Panc1 (cell line): ENCODE measurements at regions not wholly inside any gene's neighbourhood (a gene's known extent, or its start where the extent isn't known, plus 50 kb on each side); places are given as distances from the start of the nearest gene placed in this dataset.

Source experiments
- CTCF ChIP-seq: fragments of 450-650 bp; IDR thresholded peaks from 2 replicates; pipeline ENCODE4 v1.5.1; 2017; ENCODE audit warnings: mild to moderate bottlenecking
- POLR2AphosphoS5 ChIP-seq: IDR thresholded peaks from 2 replicates; pipeline ENCODE4 v1.6.1; 2012; ENCODE audit warnings: mild to moderate bottlenecking, low read depth, low read length, moderate library complexity
- REST ChIP-seq, 2 experiments: IDR thresholded peaks; 2 replicates each; pipeline ENCODE4 v1.6.1; 2011 to 2012; ENCODE audit warnings: low read depth in 2 of 2, control low read depth in 1 of 2, low read length in 1 of 2, mild to moderate bottlenecking in 1 of 2, moderate library complexity in 1 of 2; ENCODE audit not compliant: insufficient read depth in 1 of 2
- SIN3A ChIP-seq: IDR thresholded peaks from 2 replicates; pipeline ENCODE4 v1.6.1; 2012; ENCODE audit warnings: low read depth, mild to moderate bottlenecking, low read length, moderate library complexity, borderline replicate concordance; ENCODE audit not compliant: insufficient read depth

DNA sequence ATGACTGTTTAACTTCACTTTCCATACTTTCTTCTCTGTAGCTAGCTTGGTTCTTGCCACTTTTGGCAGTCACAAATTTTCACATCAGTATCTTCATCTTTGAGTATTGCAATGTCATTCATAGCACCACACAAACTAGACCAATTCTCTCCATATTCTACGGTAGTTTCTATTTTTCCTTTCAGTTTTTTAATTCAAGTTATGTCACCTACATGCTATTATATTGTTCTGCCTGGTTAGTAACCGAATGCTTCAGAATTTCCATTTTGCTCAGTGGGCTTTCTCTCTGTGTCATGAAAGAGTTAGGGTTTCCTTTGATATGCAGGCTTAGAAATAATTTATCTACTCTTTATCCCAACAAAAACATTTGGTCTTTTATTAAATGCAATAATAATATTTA, 896.5 kb downstream of the GATA3 start:
- no peak for TF ChIP-seq REST (IDR thresholded peaks at IDR 0.05; ENCODE audit: insufficient read depth in 1 of 2, low read depth in 2 of 2, low read length in 1 of 2)
- TF ChIP-seq CTCF: no peak
- no peak for TF ChIP-seq SIN3A
- TF ChIP-seq POLR2AphosphoS5: no peak
